Kidney capillary endothelial cell (primary cell): ENCODE measurements at regions not wholly inside any gene's neighbourhood (a gene's known extent, or its start where the extent isn't known, plus 50 kb on each side); places are given as distances from the start of the nearest gene placed in this dataset.
"Not testable (repeated sequence)": the region's sequence is repeated elsewhere in the genome, so short reads cannot be mapped to it uniquely, and the experiment has no call there.

Source experiments
- DNase-seq: peaks from one replicate; pipeline ENCODE4 v3.0.0-alpha.2; 2018; ENCODE audit warnings: low spot score

- not testable (repeated sequence) for DNase-seq
Observed at GRCh38 chr3:75840160-75840559, 54.8 kb upstream of the ZNF717 start.

GRCh38 chr3:75850301-75851008, 65.1 kb upstream of the ZNF717 start:
- not testable (repeated sequence) for DNase-seq

GRCh38 chr3:75863130-75863529, 77.8 kb upstream of the ZNF717 start:
- no peak for DNase-seq

GRCh38 chr3:75863878-75864277, 78.5 kb upstream of the ZNF717 start:
- DNase-seq: no peak

GRCh38 chr3:75883719-75884118, 98.4 kb upstream of the ZNF717 start:
- DNase-seq: not testable (repeated sequence)

GRCh38 chr3:75886971-75887526, 101.7 kb upstream of the ZNF717 start:
- no peak for DNase-seq

- DNase-seq: no peak
Observed at GRCh38 chr3:75894234-75894633, 108.9 kb upstream of the ZNF717 start.

- no peak for DNase-seq
Observed at GRCh38 chr3:75896265-75896664, 110.9 kb upstream of the ZNF717 start.

- DNase-seq: not testable (repeated sequence)
Observed at GRCh38 chr3:75901446-75901845, 116.1 kb upstream of the ZNF717 start.

GRCh38 chr3:75906555-75907112, 121.3 kb upstream of the ZNF717 start:
- DNase-seq: no peak

- no peak for DNase-seq
Observed at GRCh38 chr3:75913800-75914350, 128.5 kb upstream of the ZNF717 start.

GRCh38 chr3:75914741-75915140, 129.4 kb upstream of the ZNF717 start:
- not testable (repeated sequence) for DNase-seq

GRCh38 chr3:75938921-75939320, 153.6 kb upstream of the ZNF717 start:
- DNase-seq: no peak

- DNase-seq: no peak
Observed at GRCh38 chr3:75951941-75952340, 166.6 kb upstream of the ZNF717 start.

- DNase-seq: not testable (repeated sequence)
Observed at GRCh38 chr3:75960031-75960430, 174.7 kb upstream of the ZNF717 start.

- DNase-seq: not testable (repeated sequence)
Observed at GRCh38 chr3:75962054-75962453, 176.7 kb upstream of the ZNF717 start.

- no peak for DNase-seq
Observed at GRCh38 chr3:75967071-75967470, 181.7 kb upstream of the ZNF717 start.

- no peak for DNase-seq
Observed at GRCh38 chr3:75978686-75979085, 193.3 kb upstream of the ZNF717 start.

- DNase-seq: no peak
Observed at GRCh38 chr3:75981401-75981800, 196.1 kb upstream of the ZNF717 start.

GRCh38 chr3:75982151-75982550, 196.8 kb upstream of the ZNF717 start:
- DNase-seq: no peak

GRCh38 chr3:75983111-75983510, 197.8 kb upstream of the ZNF717 start:
- DNase-seq: no peak

- DNase-seq: no peak
Observed at GRCh38 chr3:75983609-75984290, 198.4 kb upstream of the ZNF717 start.

GRCh38 chr3:75985432-75985831, 200.1 kb upstream of the ZNF717 start:
- DNase-seq: no peak
